ENCODE measurements at regions not wholly inside any gene's neighbourhood (a gene's known extent, or its start where the extent isn't known, plus 50 kb on each side); places are given as distances from the start of the nearest gene placed in this dataset.
A peak's percentile ranks its signal among the peaks of the same experiment; 100 is the strongest.

DNA sequence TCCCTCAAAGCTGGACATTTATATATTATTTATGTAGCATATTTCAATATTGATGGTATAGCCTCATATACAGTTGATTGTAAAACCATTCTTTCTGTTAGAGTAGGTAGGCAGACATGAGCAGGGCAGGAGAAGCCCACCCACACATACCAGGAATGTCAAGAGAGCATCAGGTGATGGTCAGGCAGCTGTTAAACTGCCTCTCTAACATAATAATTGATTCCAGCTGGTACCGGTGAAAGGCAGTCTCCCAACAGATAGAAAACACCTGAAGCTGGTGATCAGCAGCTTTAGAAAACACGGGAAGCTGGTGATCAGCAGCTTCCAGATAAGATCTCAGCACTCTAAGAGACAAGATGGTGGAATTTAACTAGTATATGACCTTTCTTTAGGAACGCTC, 132.9 kb downstream of the SLITRK6 start:
- H3K9me1 ChIP-seq (ENCODE audit: insufficient read depth, low read length): no peaks in the 10 kb centered on the region
- H3K56ac ChIP-seq (ENCODE audit: extremely low read depth, insufficient read depth, low read length): no peak overlapping the region
- H2BK15ac ChIP-seq (ENCODE audit: low read depth, low read length): peak overlapping the region; percentile 72; the same call in 2 of the 3 replicates
- no peak overlapping the region for H3K4me2 ChIP-seq (ENCODE audit: low read depth, low read length)
- H4K91ac ChIP-seq (ENCODE audit: insufficient read depth, low read depth, low read length): no peak overlapping the region; the same call in 1 of the 2 replicates
- DNase-seq (no peak), ATAC-seq (ENCODE audit: low read depth) (no peak)
- H4K5ac ChIP-seq (ENCODE audit: low read depth, low read length): peak overlapping the region; percentile 52; the same call in 1 of the 2 replicates
- no peaks in the 10 kb centered on the region; the same call in 1 of the 2 replicates for H3K4me1 ChIP-seq (ENCODE audit: control insufficient read depth, insufficient read depth, low read length)
- no CpG with 5 or more reads among the region's 3 CpGs for WGBS, 2 experiments (ENCODE audit: extremely low coverage in 2 of 2, insufficient read length in 1 of 2)
- no peaks in the 10 kb centered on the region for H3K9me3 ChIP-seq (ENCODE audit: control insufficient read depth, insufficient read depth, low read length)
- 0 out of 2 replicates have a peak overlapping the region, but pooled peaks have one; percentile 45 for H3K4ac ChIP-seq (ENCODE audit: low read depth, low read length)
- no peak overlapping the region for H3K23ac ChIP-seq (ENCODE audit: low read depth, low read length)
- peak overlapping the region; percentile 60; the same call in 1 of the 2 replicates for H3K18ac ChIP-seq (ENCODE audit: low read depth, low read length)
- H2AK5ac ChIP-seq (ENCODE audit: low read depth, low read length): peak overlapping the region; percentile 70; the same call in 1 of the 2 replicates
- H3K4me3 ChIP-seq (ENCODE audit: insufficient read depth, low read depth, low read length): no peak overlapping the region
- no peak overlapping the region for H2AK9ac ChIP-seq (replicated peaks; ENCODE audit: low read depth, low read length, poor library complexity)
- BruUV-seq (replicated peaks): no TSS peak
- H2AFZ ChIP-seq (replicated peaks; ENCODE audit: low read length, poor library complexity): no peak overlapping the region
- no peak overlapping the region for H3K27ac ChIP-seq (ENCODE audit: insufficient read depth, low read length)
- peak overlapping the region; percentile 46 for H2BK5ac ChIP-seq (ENCODE audit: low read depth, low read length, poor library complexity, severe bottlenecking)
- H2BK20ac ChIP-seq (ENCODE audit: low read depth, low read length): peak overlapping the region; percentile 79
- H2BK120ac ChIP-seq (ENCODE audit: low read depth, low read length): peak overlapping the region; percentile 64; the same call in 1 of the 2 replicates
- intact Hi-C loops (cut with micrococcal nuclease) (no loop called here), in situ Hi-C loops (cut with MboI; ENCODE audit: low sequenced_read_pairs) (no loop called here), dilution Hi-C loops (cut with HindIII; ENCODE audit: low sequenced_read_pairs, unreplicated experiment) (no loop called here)
- H3K36me3 ChIP-seq (ENCODE audit: control insufficient read depth, insufficient read depth, low read length): no peaks in the 10 kb centered on the region
- ChIA-PET POLR2A (ENCODE audit: unreplicated experiment) (no interaction called here), CTCF (no interaction called here)
- TF ChIP-seq CHD1 (IDR thresholded peaks at IDR 0.05; ENCODE audit: low read depth, low read length) (no peak), POLR2A (IDR thresholded peaks at IDR 0.05; ENCODE audit: low read depth, low read length) (no peak), RCOR1 (IDR thresholded peaks at IDR 0.05; ENCODE audit: insufficient replicate concordance, low read length) (no peak), RAD21 (IDR thresholded peaks at IDR 0.05; ENCODE audit: low read length) (no peak), RFX5 (IDR thresholded peaks at IDR 0.05; ENCODE audit: low read depth, low read length) (no peak), CEBPB (IDR thresholded peaks at IDR 0.05; ENCODE audit: low read depth, low read length) (no peak), MAFK (IDR thresholded peaks at IDR 0.05; ENCODE audit: low read depth, low read length) (no peak), NFE2L2 (IDR thresholded peaks at IDR 0.05; ENCODE audit: low read depth, low read length) (no peak), FOS (IDR thresholded peaks at IDR 0.05; ENCODE audit: low read depth, low read length) (no peak), MAZ (IDR thresholded peaks at IDR 0.05; ENCODE audit: borderline replicate concordance, low read depth, low read length) (no peak)
- TF ChIP-seq, protein P1, sequence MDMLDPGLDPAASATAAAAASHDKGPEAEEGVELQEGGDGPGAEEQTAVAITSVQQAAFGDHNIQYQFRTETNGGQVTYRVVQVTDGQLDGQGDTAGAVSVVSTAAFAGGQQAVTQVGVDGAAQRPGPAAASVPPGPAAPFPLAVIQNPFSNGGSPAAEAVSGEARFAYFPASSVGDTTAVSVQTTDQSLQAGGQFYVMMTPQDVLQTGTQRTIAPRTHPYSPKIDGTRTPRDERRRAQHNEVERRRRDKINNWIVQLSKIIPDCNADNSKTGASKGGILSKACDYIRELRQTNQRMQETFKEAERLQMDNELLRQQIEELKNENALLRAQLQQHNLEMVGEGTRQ (IDR thresholded peaks at IDR 0.05; ENCODE audit: low read depth, low read length): no peak
- TF ChIP-seq, protein P2, sequence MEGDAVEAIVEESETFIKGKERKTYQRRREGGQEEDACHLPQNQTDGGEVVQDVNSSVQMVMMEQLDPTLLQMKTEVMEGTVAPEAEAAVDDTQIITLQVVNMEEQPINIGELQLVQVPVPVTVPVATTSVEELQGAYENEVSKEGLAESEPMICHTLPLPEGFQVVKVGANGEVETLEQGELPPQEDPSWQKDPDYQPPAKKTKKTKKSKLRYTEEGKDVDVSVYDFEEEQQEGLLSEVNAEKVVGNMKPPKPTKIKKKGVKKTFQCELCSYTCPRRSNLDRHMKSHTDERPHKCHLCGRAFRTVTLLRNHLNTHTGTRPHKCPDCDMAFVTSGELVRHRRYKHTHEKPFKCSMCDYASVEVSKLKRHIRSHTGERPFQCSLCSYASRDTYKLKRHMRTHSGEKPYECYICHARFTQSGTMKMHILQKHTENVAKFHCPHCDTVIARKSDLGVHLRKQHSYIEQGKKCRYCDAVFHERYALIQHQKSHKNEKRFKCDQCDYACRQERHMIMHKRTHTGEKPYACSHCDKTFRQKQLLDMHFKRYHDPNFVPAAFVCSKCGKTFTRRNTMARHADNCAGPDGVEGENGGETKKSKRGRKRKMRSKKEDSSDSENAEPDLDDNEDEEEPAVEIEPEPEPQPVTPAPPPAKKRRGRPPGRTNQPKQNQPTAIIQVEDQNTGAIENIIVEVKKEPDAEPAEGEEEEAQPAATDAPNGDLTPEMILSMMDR (conservative IDR thresholded peaks at IDR 0.05; ENCODE audit: low read depth, low read length): no peak
- TF ChIP-seq, protein P3, sequence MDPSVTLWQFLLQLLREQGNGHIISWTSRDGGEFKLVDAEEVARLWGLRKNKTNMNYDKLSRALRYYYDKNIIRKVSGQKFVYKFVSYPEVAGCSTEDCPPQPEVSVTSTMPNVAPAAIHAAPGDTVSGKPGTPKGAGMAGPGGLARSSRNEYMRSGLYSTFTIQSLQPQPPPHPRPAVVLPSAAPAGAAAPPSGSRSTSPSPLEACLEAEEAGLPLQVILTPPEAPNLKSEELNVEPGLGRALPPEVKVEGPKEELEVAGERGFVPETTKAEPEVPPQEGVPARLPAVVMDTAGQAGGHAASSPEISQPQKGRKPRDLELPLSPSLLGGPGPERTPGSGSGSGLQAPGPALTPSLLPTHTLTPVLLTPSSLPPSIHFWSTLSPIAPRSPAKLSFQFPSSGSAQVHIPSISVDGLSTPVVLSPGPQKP (IDR thresholded peaks at IDR 0.05; ENCODE audit: borderline replicate concordance, low read depth, low read length): no peak
- no peaks in the 10 kb centered on the region for H3K79me1 ChIP-seq (ENCODE audit: low read depth in 1 of 2, low read length in 2 of 2)
- no peaks in the 10 kb centered on the region for H3K27me3 ChIP-seq (ENCODE audit: control insufficient read depth, insufficient read depth, low read length)
- no peaks in the 10 kb centered on the region for H4K20me1 ChIP-seq (ENCODE audit: insufficient read depth, low read length)
- no peak overlapping the region for H3K9ac ChIP-seq (ENCODE audit: low read depth, low read length)
- no peak overlapping the region; the same call in 1 of the 2 replicates for H3K14ac ChIP-seq (replicated peaks; ENCODE audit: low read depth, low read length)
- peak overlapping the region; percentile 16 to 29; a peak in 1 of 4 replicates for H4K8ac ChIP-seq (ENCODE audit: low read depth in 2 of 2, low read length in 2 of 2)

Measured in IMR-90 (cell line).